WTC11 (cell line): ENCODE measurements at regions not wholly inside any gene's neighbourhood (a gene's known extent, or its start where the extent isn't known, plus 50 kb on each side); places are given as distances from the start of the nearest gene placed in this dataset.

Experiments used
- TF ChIP-seq, protein P1 (sequence below): fragments of 200-600 bp; IDR thresholded peaks from 2 replicates; pipeline ENCODE4 v1.8.0; 2022; ENCODE audit warnings: antibody characterized with exemption
- TF ChIP-seq, protein P2 (sequence below): sonication (generic); formaldehyde crosslinking; IDR thresholded peaks from 2 replicates; pipeline ENCODE4 v1.8.1; 2023; ENCODE audit warnings: mild to moderate bottlenecking, missing genetic modification reagents, moderate library complexity
- TF ChIP-seq, protein P3 (sequence below): sonication (generic); formaldehyde crosslinking; IDR thresholded peaks from 2 replicates; pipeline ENCODE4 v1.8.0; 2022; ENCODE audit warnings: mild to moderate bottlenecking, missing genetic modification reagents

GRCh38 chr11:70544774-70545609, 146.7 kb downstream of the CTTN start:
- TF ChIP-seq, protein P1, sequence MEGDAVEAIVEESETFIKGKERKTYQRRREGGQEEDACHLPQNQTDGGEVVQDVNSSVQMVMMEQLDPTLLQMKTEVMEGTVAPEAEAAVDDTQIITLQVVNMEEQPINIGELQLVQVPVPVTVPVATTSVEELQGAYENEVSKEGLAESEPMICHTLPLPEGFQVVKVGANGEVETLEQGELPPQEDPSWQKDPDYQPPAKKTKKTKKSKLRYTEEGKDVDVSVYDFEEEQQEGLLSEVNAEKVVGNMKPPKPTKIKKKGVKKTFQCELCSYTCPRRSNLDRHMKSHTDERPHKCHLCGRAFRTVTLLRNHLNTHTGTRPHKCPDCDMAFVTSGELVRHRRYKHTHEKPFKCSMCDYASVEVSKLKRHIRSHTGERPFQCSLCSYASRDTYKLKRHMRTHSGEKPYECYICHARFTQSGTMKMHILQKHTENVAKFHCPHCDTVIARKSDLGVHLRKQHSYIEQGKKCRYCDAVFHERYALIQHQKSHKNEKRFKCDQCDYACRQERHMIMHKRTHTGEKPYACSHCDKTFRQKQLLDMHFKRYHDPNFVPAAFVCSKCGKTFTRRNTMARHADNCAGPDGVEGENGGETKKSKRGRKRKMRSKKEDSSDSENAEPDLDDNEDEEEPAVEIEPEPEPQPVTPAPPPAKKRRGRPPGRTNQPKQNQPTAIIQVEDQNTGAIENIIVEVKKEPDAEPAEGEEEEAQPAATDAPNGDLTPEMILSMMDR, result no peak
- TF ChIP-seq, protein P2, sequence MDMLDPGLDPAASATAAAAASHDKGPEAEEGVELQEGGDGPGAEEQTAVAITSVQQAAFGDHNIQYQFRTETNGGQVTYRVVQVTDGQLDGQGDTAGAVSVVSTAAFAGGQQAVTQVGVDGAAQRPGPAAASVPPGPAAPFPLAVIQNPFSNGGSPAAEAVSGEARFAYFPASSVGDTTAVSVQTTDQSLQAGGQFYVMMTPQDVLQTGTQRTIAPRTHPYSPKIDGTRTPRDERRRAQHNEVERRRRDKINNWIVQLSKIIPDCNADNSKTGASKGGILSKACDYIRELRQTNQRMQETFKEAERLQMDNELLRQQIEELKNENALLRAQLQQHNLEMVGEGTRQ (CRISPR knock-in tag), result no peak
- TF ChIP-seq, protein P3, sequence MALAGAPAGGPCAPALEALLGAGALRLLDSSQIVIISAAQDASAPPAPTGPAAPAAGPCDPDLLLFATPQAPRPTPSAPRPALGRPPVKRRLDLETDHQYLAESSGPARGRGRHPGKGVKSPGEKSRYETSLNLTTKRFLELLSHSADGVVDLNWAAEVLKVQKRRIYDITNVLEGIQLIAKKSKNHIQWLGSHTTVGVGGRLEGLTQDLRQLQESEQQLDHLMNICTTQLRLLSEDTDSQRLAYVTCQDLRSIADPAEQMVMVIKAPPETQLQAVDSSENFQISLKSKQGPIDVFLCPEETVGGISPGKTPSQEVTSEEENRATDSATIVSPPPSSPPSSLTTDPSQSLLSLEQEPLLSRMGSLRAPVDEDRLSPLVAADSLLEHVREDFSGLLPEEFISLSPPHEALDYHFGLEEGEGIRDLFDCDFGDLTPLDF, result no peak
